HG03097 (cell line): ENCODE measurements at regions not wholly inside any gene's neighbourhood (a gene's known extent, or its start where the extent isn't known, plus 50 kb on each side); places are given as distances from the start of the nearest gene placed in this dataset.
"Not testable (repeated sequence)": the region's sequence is repeated elsewhere in the genome, so short reads cannot be mapped to it uniquely, and the experiment has no call there.

Experiments
- ATAC-seq: cut with Tn5 transposase; IDR thresholded peaks from one replicate; pipeline ENCODE4 v1.9.1; 2021; ENCODE audit not compliant: unreplicated experiment, low FRiP score

GRCh38 chrX:13189380-13189779 is 130.5 kb downstream of the ATXN3L start:
- no peak for ATAC-seq

DNA sequence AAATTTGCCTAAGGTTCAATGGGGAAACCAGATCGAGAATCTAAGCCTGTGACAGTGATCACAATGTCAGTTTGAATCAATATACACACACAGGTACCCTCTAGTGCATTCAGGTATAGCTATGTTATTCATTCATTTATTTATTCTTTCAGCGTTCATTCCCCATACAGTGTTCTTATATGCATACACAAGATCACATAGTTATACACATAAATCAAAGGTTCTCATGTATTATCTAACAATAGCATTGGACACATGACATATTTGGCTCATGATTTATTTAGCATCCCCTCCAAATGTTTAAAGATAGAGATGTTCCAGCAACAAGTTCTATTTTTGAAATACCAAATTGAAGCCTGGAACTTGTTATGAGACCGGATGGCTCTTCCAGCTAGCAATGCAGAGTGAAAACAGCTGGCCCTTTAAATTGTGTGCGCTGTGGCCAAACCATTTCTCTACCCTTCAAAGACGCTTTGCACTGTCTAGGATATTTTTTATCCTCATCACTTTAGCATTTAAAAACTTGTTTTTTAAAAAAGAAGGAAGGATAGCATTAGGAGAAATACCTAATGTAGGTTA is 131.0 kb downstream of the ATXN3L start:
- ATAC-seq = no peak

DNA sequence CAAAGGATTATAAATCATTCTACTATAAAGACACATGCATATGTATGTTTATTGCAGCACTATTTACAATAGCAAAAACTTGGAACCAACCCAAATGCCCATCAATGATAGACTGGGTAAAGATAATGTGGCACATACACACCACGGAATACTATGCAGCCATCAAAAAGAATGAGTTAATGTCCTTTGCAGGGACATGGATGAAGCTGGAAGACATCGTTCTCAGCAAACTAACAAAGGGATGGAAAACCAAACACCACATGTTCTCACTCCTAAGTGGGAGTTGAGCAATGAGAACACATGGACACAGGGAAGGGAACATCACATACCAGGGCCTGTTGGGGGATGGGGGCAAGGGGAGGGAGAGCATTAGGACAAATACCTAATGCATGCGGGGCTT is 133.2 kb downstream of the ATXN3L start:
- ATAC-seq = not testable (repeated sequence)

GRCh38 chrX:13180807-13181206 is 136.4 kb upstream of the FAM9C start:
- no peak for ATAC-seq

GRCh38 chrX:13179586-13179985 is 135.2 kb upstream of the FAM9C start:
- no peak for ATAC-seq

DNA sequence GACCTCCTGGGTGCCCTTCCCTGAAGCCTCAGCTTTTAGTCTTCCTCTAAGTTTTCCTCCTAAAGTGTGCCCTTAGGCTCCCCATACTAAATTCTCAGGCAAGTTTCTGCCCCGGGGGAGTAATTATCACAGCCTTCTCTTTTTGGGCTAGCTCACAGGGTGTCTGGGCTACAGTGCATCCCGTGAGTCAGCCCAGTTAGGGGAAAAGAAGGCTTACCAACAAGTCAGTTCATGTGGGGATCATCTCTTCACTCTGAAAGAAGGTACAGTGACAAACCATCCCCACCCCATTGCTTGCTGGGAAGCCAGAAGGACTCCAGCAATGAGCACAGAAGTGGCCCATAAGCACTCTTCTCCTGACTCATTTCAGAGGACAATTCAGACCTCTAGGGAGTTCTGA is 134.7 kb upstream of the FAM9C start:
- no peak for ATAC-seq

GRCh38 chrX:13177921-13178566 is 133.6 kb upstream of the FAM9C start:
- no peak for ATAC-seq

DNA sequence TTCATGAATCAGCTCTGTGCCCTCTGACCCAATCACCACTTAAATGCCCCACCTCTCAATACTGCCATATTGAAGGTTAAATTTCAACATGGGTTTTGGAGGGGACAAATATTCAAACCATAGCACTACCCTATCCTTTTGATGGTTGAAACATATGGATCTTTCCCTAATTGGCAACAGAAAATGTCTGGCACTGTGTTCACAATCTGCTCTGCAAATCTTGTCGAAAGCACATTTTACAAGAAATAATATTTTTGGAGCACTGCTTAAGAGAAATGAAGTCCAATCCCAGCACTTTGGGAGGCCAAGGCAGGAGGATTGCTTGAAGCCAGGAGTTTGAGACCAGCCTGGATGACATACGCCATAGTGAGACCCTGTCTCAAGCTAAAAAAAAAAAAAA is 130.6 kb upstream of the FAM9C start:
- ATAC-seq = no peak

GRCh38 chrX:13170966-13171558 is 126.6 kb upstream of the FAM9C start:
- no peak for ATAC-seq

DNA sequence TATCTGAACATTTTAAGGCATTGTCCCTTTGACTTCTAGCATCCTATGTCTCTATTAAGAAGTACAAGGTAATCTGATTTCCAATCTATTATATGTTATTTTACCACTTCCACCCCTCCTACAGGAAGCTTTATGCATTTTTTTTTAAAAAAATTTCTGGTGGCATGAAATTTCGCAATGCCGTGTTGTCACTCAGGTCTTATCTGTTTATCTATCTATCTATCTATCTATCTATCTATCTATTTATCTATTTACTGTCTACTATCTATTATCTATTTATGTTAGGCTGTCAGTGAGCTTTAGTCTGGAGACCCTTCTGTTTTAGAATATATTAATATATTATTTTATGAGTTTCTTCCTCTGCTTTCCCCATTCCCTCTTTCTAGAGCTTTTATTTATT is 125.3 kb upstream of the FAM9C start:
- ATAC-seq = no peak

- ATAC-seq = no peak
These were observed 123.8 kb upstream of the FAM9C start for GRCh38 chrX:13168269-13168668.

GRCh38 chrX:13167481-13168231 is 123.2 kb upstream of the FAM9C start:
- no peak for ATAC-seq

GRCh38 chrX:13165266-13166189 is 121.1 kb upstream of the FAM9C start:
- no peak for ATAC-seq

DNA sequence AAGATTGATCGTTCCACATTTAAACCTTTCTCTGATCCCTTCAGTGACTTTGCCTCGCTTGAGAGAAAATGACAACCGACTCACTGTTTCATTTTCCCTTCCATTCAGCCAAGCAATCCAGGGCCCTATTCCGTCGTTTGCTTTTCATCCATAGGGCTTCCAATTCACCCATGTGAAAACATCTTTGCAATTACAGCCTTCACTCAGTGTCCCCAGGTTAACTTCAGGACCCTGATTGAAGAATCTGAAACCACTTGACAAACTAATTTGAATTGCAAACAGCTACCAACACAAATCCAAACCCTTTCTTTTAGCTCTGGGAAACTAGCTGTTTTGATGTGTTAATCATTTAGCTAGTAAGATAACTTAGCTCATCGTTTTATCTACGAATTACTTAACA is 120.2 kb upstream of the FAM9C start:
- ATAC-seq = no peak

DNA sequence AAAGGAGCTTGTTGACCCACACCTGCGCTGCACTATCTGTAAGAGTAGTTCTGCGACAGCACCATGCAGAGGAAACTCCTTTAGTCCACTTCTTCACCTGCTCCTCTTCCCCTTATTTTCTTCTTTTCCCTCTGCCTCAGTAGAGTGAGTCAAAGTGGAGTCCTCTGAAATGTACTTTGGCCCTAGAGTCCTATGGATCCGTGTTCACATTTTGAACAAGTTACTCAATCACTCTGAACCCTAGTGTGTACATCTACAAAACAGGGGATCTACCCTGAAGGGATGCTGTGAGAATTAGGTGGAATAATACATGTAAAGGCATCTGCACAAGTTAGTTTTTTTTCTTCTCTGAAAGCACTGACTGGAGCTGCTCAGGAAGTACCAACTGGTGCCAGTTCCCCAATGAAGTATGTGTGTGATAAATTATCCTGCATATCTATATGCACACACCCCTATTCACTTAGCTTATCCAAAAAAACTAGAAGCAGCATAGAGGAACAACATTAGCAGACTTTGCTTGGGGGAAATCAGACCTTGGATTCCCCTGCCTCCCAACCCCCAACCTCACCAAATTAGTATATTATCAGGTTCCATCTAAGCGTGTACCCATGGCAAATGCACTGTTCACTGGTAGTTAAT is 118.5 kb upstream of the FAM9C start:
- ATAC-seq = no peak

DNA sequence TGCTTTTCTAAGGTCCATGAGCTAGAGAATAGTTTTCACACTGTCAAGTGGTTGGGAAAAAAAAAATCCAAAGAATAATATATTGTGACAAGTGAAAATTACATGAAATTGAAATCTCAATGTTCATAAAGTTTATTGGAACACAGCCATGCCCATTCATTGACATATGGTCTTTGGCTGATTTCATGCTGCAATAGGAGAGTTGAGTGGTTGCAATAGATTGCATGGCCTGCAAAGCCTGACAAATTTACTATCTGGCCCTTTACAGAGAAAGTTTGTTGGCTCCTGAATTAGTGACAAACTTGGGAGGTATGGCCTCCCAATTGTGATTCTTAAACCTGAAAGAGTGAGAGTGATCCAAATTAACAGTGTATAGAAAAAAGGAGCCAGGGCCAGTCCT is 115.5 kb upstream of the FAM9C start:
- ATAC-seq = no peak

DNA sequence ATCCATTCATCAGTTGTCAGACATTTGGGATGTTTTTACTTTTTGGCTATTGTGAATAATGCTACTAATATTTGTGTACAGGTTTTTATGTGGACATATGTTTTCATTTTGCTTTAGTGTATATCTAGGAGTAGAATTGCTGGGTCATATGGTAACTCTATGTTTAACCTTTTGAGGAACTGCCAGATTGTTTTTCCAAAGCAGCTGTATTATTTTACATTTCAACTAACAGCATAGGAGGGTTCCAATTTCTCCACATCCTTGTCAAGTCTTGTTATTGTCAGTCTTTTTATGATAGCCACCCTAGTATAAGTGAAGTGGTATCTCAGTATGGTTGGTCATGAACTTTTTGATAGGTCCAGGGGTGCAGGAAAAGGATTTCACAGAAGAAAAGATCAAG is 114.5 kb upstream of the FAM9C start:
- ATAC-seq = no peak

DNA sequence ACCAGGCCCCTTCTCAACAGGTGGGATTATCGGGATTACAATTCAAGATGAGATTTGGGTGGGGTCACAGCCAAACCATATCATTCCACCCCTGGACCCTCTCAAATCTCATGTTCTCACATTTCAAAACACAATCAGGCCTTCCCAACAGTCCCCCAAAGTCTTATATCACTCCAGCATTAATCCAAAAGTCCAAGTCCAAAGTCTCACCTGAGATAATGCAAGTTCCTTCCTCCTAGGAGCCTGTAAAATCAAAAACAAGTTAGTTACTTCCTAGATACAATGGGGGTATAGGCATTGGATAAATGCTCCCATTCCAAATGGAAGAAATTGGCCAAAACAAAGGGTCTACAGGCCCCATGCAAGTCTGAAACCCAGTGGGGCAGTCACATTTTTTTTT is 111.1 kb upstream of the FAM9C start:
- not testable (repeated sequence) for ATAC-seq

DNA sequence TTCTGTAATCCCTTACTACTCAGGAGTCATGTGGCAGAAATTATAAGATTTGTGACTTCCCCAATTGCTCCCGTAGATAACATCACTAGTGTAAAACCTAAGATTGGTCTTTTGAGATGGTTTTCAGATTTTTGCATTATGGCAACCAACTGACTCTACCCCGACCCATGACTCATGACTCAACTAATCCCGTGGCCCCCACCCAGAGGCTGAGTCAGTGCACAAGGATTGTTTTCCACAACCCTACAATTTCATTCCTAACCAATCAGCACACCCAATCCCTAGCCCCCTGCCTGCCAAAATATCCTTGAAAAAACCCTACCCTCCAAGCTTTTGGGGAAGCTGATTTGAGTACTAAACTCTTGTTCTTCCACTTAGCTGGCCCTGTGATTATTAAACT is 109.4 kb upstream of the FAM9C start:
- ATAC-seq = no peak

DNA sequence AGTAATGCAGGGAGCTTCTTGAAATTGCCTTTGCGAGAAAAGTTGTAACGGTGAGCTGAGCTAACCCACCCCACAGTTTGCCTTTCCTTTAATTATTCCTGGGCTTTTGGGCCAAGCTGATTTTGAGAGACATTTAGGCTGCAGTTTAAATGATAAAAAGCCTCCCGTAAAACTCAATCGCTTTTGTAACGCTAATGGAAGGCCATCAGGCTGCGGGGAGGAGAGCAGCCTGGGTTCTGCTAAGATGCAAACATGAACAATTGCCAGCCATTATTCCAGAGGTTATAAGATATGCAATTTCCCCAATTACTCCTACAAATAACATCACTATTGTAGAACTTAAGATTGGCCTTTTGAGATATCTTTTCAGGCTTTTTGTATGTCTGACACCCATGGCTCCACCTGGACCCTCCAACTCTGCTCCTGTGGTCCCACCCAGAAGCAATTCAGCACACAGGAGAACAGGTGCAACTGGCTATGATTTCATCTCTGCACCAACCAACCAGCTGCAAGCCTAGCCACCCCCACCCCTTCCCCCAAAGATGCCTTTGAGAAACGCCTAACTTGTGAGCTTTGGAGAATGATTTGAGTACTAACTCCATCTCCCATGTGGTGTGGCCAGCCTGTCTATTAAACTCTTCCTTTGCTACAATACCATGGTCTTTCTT is 108.2 kb upstream of the FAM9C start:
- ATAC-seq = no peak
